GM12878 (cell line): ENCODE measurements at regions not wholly inside any gene's neighbourhood (a gene's known extent, or its start where the extent isn't known, plus 50 kb on each side); places are given as distances from the start of the nearest gene placed in this dataset.

ENCODE experiments used
- ATAC-seq: fragments of 200-7000 bp; cut with Tn5 transposase; 3 replicates; pipeline ENCODE4 v1.9.1; 2020; ENCODE audit warnings: mild to moderate bottlenecking, moderate library complexity
- BruUV-seq: library from RNA; stranded (reverse); fragments of 400-500 nt; replicated peaks from 2 replicates; lab custom pipeline; 2021; lab: Mats Ljungman, UMichigan
- CTCF ChIA-PET: fragments of 300-600 bp; sonication (Branson Sonifier 250); formaldehyde crosslinking; extraction: SDS; loops from one replicate; lab custom pipeline; 2021; ENCODE audit warnings: inconsistent platforms; lab: Yijun Ruan, JAX
- POLR2A ChIA-PET: fragments of 350-600 bp; formaldehyde crosslinking; extraction: SDS; loops from one replicate; lab custom pipeline; 2021; ENCODE audit warnings: inconsistent platforms; lab: Charles Lee
- RAD21 ChIA-PET: fragments of 300-600 bp; sonication (Branson Sonifier 250); formaldehyde crosslinking; loops from one replicate; lab custom pipeline; 2023; ENCODE audit warnings: antibody characterized with exemption; ENCODE audit not compliant: unreplicated experiment; lab: Charles Lee
- SMC1A ChIA-PET: fragments of 300-600 bp; sonication (Branson Sonifier 250); formaldehyde crosslinking; loops from one replicate; lab custom pipeline; 2023; ENCODE audit not compliant: unreplicated experiment, uncharacterized antibody; lab: Charles Lee
- DNase-seq: peaks from one replicate; pipeline ENCODE4 v3.0.0-alpha.2; 2011; ENCODE audit warnings: low read depth, low spot score
- FAIRE-seq: peaks from 3 replicates; lab custom pipeline; 2011; peaks lifted over from hg19 to GRCh38; lab: Jason Lieb, UNC
- H2AFZ ChIP-seq: 2 replicates; pipeline ENCODE4 v1.6.0; 2011; ENCODE audit warnings: low read depth, low read length, control low read depth; ENCODE audit not compliant: control insufficient read depth
- H3K27ac ChIP-seq: 2 replicates; pipeline ENCODE4 v1.5.1; 2011; ENCODE audit warnings: control low read depth; ENCODE audit not compliant: control insufficient read depth, insufficient read depth
- H3K27me3 ChIP-seq, 2 experiments: replicated peaks in 1 of 2; 2 replicates each; pipeline versions ENCODE4 v1.6.0 to v1.6.1; 2011; ENCODE audit warnings: low read length in 1 of 2; ENCODE audit not compliant: control insufficient read depth in 2 of 2, insufficient read depth in 2 of 2
- H3K36me3 ChIP-seq, 2 experiments: 2 replicates each; pipeline ENCODE4 v1.5.1; 2011; ENCODE audit warnings: low read length in 1 of 2; ENCODE audit not compliant: control insufficient read depth in 2 of 2, insufficient read depth in 2 of 2
- H3K4me1 ChIP-seq: 2 replicates; pipeline ENCODE4 v1.6.1; 2011; ENCODE audit warnings: mild to moderate bottlenecking, low read length, moderate library complexity, mixed read lengths; ENCODE audit not compliant: control insufficient read depth, insufficient read depth
- H3K4me2 ChIP-seq: 2 replicates; pipeline ENCODE4 v1.6.0; 2011; ENCODE audit warnings: control low read depth; ENCODE audit not compliant: control insufficient read depth, insufficient read depth
- H3K4me3 ChIP-seq: fragments of 200-600 bp; sonication (generic); 2 replicates; pipeline ENCODE4 v1.5.1; 2016
- H3K79me2 ChIP-seq: 2 replicates; pipeline ENCODE4 v1.6.0; 2011; ENCODE audit warnings: low read length; ENCODE audit not compliant: control insufficient read depth, insufficient read depth
- H3K9ac ChIP-seq: 2 replicates; pipeline ENCODE4 v1.8.0; 2011; ENCODE audit warnings: low read length, control low read depth, mixed read lengths; ENCODE audit not compliant: control insufficient read depth, insufficient read depth
- H3K9me3 ChIP-seq: replicated peaks from 3 replicates; pipeline ENCODE4 v1.5.1; 2011; ENCODE audit warnings: mild to moderate bottlenecking, low read length; ENCODE audit not compliant: control insufficient read depth, insufficient read depth
- H4K20me1 ChIP-seq: 2 replicates; pipeline ENCODE4 v1.6.0; 2011; ENCODE audit not compliant: control insufficient read depth, insufficient read depth
- BHLHE40 ChIP-seq, 2 experiments: fragments of 450-650 bp in 1 of 2; IDR thresholded peaks; 2 replicates each; pipeline ENCODE4 v1.6.1; 2011 to 2017; ENCODE audit warnings: low read depth in 2 of 2, borderline replicate concordance in 1 of 2, improper control_type of control experiment in 1 of 2, low read length in 1 of 2, mild to moderate bottlenecking in 1 of 2
- CBFB ChIP-seq: IDR thresholded peaks from 2 replicates; pipeline ENCODE4 v1.6.1; 2016; ENCODE audit warnings: antibody characterized with exemption, low read depth
- CHD2 ChIP-seq: IDR thresholded peaks from 2 replicates; pipeline ENCODE4 v1.6.1; 2011; ENCODE audit warnings: low read depth, low read length, improper control_type of control experiment, borderline replicate concordance
- HDAC6 ChIP-seq: fragments of 200-600 bp; sonication (generic); IDR thresholded peaks from one replicate; pipeline ENCODE4 v1.8.0; 2017; ENCODE audit warnings: antibody characterized with exemption; ENCODE audit not compliant: unreplicated experiment
- LARP7 ChIP-seq: fragments of 450-650 bp; IDR thresholded peaks from 2 replicates; pipeline ENCODE4 v1.6.1; 2017; ENCODE audit warnings: mild to moderate bottlenecking
- NBN ChIP-seq: fragments of 450-650 bp; IDR thresholded peaks from 2 replicates; pipeline ENCODE4 v1.6.1; 2016
- NFYA ChIP-seq: IDR thresholded peaks from 2 replicates; pipeline ENCODE4 v1.6.1; 2011; ENCODE audit warnings: low read depth, mild to moderate bottlenecking, low read length, improper control_type of control experiment, borderline replicate concordance
- NR2C2 ChIP-seq: IDR thresholded peaks from 2 replicates; pipeline ENCODE4 v1.6.1; 2011; ENCODE audit warnings: borderline replicate concordance, low read depth; ENCODE audit not compliant: control insufficient read depth, insufficient read length
- RAD51 ChIP-seq: fragments of 450-650 bp; IDR thresholded peaks from 2 replicates; pipeline ENCODE4 v1.6.1; 2016; ENCODE audit warnings: moderate library complexity, mild to moderate bottlenecking, inconsistent platforms
- RB1 ChIP-seq: fragments of 450-650 bp; formaldehyde crosslinking; IDR thresholded peaks from 2 replicates; pipeline ENCODE4 v1.6.1; 2017; ENCODE audit warnings: mild to moderate bottlenecking, borderline replicate concordance
- SIN3A ChIP-seq: IDR thresholded peaks from 2 replicates; pipeline ENCODE4 v1.6.1; 2012; ENCODE audit warnings: low read depth, low read length, improper control_type of control experiment
- TARDBP ChIP-seq: IDR thresholded peaks from 2 replicates; pipeline ENCODE4 v1.6.1; 2016; ENCODE audit warnings: borderline replicate concordance
- YY1 ChIP-seq: IDR thresholded peaks from 2 replicates; pipeline ENCODE4 v1.6.1; 2011; ENCODE audit warnings: low read depth, mild to moderate bottlenecking, low read length
- ZNF384 ChIP-seq: IDR thresholded peaks from 2 replicates; pipeline ENCODE4 v1.6.1; 2012; ENCODE audit warnings: low read depth, mild to moderate bottlenecking, low read length, improper control_type of control experiment, borderline replicate concordance
- WGBS: methylation state at CpG from one replicate; pipeline ENCODE4 v1.1.6; 2016; ENCODE audit warnings: low lambda C conversion rate; ENCODE audit not compliant: insufficient replicate concordance, insufficient coverage; ENCODE audit errors: missing lambda C conversion rate; 5-methylcytosine and 5-hydroxymethylcytosine counted together
- in situ Hi-C: fragments of 300-500 bp; cut with MboI; formaldehyde crosslinking; loops from 9 replicates; pipeline ENCODE4 v1.14.3; 2018; ENCODE audit warnings: mixed read lengths
- intact Hi-C: fragments of 100-400 bp; cut with micrococcal nuclease; formaldehyde crosslinking; loops from one replicate; pipeline ENCODE4 v1.14.2; 2022; ENCODE audit not compliant: unreplicated experiment
- TF ChIP-seq, protein P1 (sequence below): IDR thresholded peaks from 2 replicates; pipeline ENCODE4 v1.6.1; 2011; ENCODE audit warnings: low read depth, low read length, improper control_type of control experiment, borderline replicate concordance
- TF ChIP-seq, protein P2 (sequence below): fragments of 450-650 bp; IDR thresholded peaks from 2 replicates; pipeline ENCODE4 v1.6.1; 2017; ENCODE audit warnings: low read depth, mild to moderate bottlenecking, moderate library complexity
- TF ChIP-seq, protein P3 (sequence below): IDR thresholded peaks from 2 replicates; pipeline ENCODE4 v1.6.1; 2012; ENCODE audit warnings: low read length, inconsistent platforms

DNA sequence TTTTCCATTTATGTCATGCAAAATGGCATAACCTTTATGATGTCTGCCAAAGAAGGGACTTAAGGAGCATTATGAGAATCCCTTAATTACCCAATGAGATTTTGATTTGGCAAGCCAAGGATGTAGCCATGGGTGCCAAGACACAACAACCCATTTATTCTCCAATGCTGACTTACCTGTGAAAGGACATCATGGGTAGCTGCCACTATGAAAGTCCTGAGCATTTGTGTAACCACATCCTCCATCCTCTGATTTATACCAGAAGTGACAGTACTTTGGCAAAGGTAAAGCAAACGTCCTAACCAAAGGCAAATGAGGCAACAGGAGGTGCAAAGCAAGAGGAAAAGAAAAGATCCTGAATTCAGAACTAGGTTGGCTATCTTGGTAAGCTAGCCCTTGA, 87.3 kb upstream of the EMCN start:
- no peak for FAIRE-seq
- CTCF ChIA-PET, result no interaction called here
- SMC1A ChIA-PET, result no interaction called here
- H3K27ac ChIP-seq, result no peak overlapping the region
- H3K79me2 ChIP-seq, result no peaks in the 10 kb centered on the region
- in situ Hi-C loops (no loop called here), intact Hi-C loops (no loop called here)
- H2AFZ ChIP-seq, result no peak overlapping the region
- DNase-seq, result no peak
- no peaks in the 10 kb centered on the region for H3K27me3 ChIP-seq
- no TSS peak for BruUV-seq
- RAD21 ChIA-PET, result no interaction called here
- no peaks in the 10 kb centered on the region for H3K9me3 ChIP-seq
- no peaks in the 10 kb centered on the region for H3K4me1 ChIP-seq
- H3K4me3 ChIP-seq, result no peak overlapping the region
- TF ChIP-seq LARP7, result no peak
- no peak for TF ChIP-seq BHLHE40 (IDR thresholded peaks at IDR 0.05; ENCODE audit: borderline replicate concordance in 1 of 2, low read depth in 2 of 2, low read length in 1 of 2)
- TF ChIP-seq TARDBP, result no peak
- no peak for TF ChIP-seq CHD2
- no peak for TF ChIP-seq SIN3A
- no peak for TF ChIP-seq NBN
- TF ChIP-seq, protein P1, sequence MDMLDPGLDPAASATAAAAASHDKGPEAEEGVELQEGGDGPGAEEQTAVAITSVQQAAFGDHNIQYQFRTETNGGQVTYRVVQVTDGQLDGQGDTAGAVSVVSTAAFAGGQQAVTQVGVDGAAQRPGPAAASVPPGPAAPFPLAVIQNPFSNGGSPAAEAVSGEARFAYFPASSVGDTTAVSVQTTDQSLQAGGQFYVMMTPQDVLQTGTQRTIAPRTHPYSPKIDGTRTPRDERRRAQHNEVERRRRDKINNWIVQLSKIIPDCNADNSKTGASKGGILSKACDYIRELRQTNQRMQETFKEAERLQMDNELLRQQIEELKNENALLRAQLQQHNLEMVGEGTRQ, result no peak
- TF ChIP-seq, protein P2, sequence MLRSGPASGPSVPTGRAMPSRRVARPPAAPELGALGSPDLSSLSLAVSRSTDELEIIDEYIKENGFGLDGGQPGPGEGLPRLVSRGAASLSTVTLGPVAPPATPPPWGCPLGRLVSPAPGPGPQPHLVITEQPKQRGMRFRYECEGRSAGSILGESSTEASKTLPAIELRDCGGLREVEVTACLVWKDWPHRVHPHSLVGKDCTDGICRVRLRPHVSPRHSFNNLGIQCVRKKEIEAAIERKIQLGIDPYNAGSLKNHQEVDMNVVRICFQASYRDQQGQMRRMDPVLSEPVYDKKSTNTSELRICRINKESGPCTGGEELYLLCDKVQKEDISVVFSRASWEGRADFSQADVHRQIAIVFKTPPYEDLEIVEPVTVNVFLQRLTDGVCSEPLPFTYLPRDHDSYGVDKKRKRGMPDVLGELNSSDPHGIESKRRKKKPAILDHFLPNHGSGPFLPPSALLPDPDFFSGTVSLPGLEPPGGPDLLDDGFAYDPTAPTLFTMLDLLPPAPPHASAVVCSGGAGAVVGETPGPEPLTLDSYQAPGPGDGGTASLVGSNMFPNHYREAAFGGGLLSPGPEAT, result no peak
- no peak for TF ChIP-seq RAD51
- no peak for TF ChIP-seq CBFB
- no peak for TF ChIP-seq RB1
- TF ChIP-seq NR2C2, result no peak
- no peak for TF ChIP-seq NFYA
- no peak for TF ChIP-seq YY1
- TF ChIP-seq HDAC6, result no peak
- TF ChIP-seq, protein P3, sequence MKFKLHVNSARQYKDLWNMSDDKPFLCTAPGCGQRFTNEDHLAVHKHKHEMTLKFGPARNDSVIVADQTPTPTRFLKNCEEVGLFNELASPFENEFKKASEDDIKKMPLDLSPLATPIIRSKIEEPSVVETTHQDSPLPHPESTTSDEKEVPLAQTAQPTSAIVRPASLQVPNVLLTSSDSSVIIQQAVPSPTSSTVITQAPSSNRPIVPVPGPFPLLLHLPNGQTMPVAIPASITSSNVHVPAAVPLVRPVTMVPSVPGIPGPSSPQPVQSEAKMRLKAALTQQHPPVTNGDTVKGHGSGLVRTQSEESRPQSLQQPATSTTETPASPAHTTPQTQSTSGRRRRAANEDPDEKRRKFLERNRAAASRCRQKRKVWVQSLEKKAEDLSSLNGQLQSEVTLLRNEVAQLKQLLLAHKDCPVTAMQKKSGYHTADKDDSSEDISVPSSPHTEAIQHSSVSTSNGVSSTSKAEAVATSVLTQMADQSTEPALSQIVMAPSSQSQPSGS, result no peak
- TF ChIP-seq ZNF384, result no peak
- no peak overlapping the region for H3K4me2 ChIP-seq
- H3K9ac ChIP-seq, result no peak overlapping the region
- H4K20me1 ChIP-seq, result no peaks in the 10 kb centered on the region
- POLR2A ChIA-PET, result no interaction called here
- no peaks in the 10 kb centered on the region for H3K36me3 ChIP-seq
- WGBS, result 5% methylated on average over 1 of the region's 1 CpG
- no peak for ATAC-seq
